Activated CD4-positive, alpha-beta T cell treated with anti-CD3 and anti-CD28 coated beads for 4 hours (primary cell): ENCODE measurements at regions not wholly inside any gene's neighbourhood (a gene's known extent, or its start where the extent isn't known, plus 50 kb on each side); places are given as distances from the start of the nearest gene placed in this dataset.
"Not testable (repeated sequence)": the region's sequence is repeated elsewhere in the genome, so short reads cannot be mapped to it uniquely, and the experiment has no call there.

Experiments
- DNase-seq, 2 donors: peaks; one replicate each; pipeline ENCODE4 v3.0.0-alpha.2; 2020

- no peak for DNase-seq
Measured at GRCh38 chr1:65593516-65593915, 173.0 kb downstream of the LEPR start.

GRCh38 chr1:65595724-65596123 is 175.3 kb downstream of the LEPR start:
- DNase-seq, result no peak

GRCh38 chr1:65596768-65597167 is 176.3 kb downstream of the LEPR start:
- no peak for DNase-seq

GRCh38 chr1:65605621-65606020 is 185.2 kb downstream of the LEPR start:
- no peak for DNase-seq

GRCh38 chr1:65606426-65606825 is 186.0 kb downstream of the LEPR start:
- DNase-seq, result no peak

GRCh38 chr1:65613884-65614283 is 178.8 kb upstream of the PDE4B start:
- no peak for DNase-seq

GRCh38 chr1:65615859-65616258 is 176.8 kb upstream of the PDE4B start:
- DNase-seq, result no peak

GRCh38 chr1:65621721-65622120 is 171.0 kb upstream of the PDE4B start:
- not testable (repeated sequence) for DNase-seq

GRCh38 chr1:65623895-65624294 is 168.8 kb upstream of the PDE4B start:
- no peak for DNase-seq

- DNase-seq, result no peak
Measured at GRCh38 chr1:65625528-65625927, 167.2 kb upstream of the PDE4B start.

GRCh38 chr1:65626003-65626402 is 166.7 kb upstream of the PDE4B start:
- DNase-seq, result no peak

- DNase-seq, result no peak
Measured at GRCh38 chr1:65629788-65630187, 162.9 kb upstream of the PDE4B start.

- DNase-seq, result no peak
Measured at GRCh38 chr1:65630855-65631254, 161.8 kb upstream of the PDE4B start.

- no peak for DNase-seq
Measured at GRCh38 chr1:65632235-65632634, 160.5 kb upstream of the PDE4B start.

GRCh38 chr1:65640046-65640445 is 152.6 kb upstream of the PDE4B start:
- DNase-seq, result no peak

GRCh38 chr1:65649185-65649584 is 143.5 kb upstream of the PDE4B start:
- not testable (repeated sequence) for DNase-seq

- no peak for DNase-seq
Measured at GRCh38 chr1:65650682-65651081, 142.0 kb upstream of the PDE4B start.

GRCh38 chr1:65654526-65654925 is 138.2 kb upstream of the PDE4B start:
- not testable (repeated sequence) for DNase-seq

GRCh38 chr1:65657609-65658008 is 135.1 kb upstream of the PDE4B start:
- DNase-seq, result not testable (repeated sequence)

GRCh38 chr1:65658122-65658521 is 134.6 kb upstream of the PDE4B start:
- DNase-seq, result no peak

GRCh38 chr1:65668368-65668767 is 124.3 kb upstream of the PDE4B start:
- DNase-seq, result no peak

- DNase-seq, result no peak
Measured at GRCh38 chr1:65670518-65670917, 122.2 kb upstream of the PDE4B start.

GRCh38 chr1:65674522-65674921 is 118.2 kb upstream of the PDE4B start:
- no peak for DNase-seq

GRCh38 chr1:65679773-65680172 is 112.9 kb upstream of the PDE4B start:
- DNase-seq, result no peak

- DNase-seq, result no peak
Measured at GRCh38 chr1:65681096-65681495, 111.6 kb upstream of the PDE4B start.
